HEK293 (cell line): ENCODE measurements at regions not wholly inside any gene's neighbourhood (a gene's known extent, or its start where the extent isn't known, plus 50 kb on each side); places are given as distances from the start of the nearest gene placed in this dataset.

Source experiments
- CTCF ChIA-PET: fragments of 350-600 bp; formaldehyde crosslinking; extraction: SDS; loops from one replicate; lab custom pipeline; 2021; ENCODE audit warnings: antibody characterized with exemption; lab: Yijun Ruan, JAX
- POLR2A ChIA-PET: fragments of 300-600 bp; formaldehyde crosslinking; extraction: SDS; loops from one replicate; lab custom pipeline; 2020; ENCODE audit warnings: antibody characterized with exemption, inconsistent platforms; lab: Yijun Ruan, JAX
- H3K27ac ChIP-seq: fragments of 200-500 bp; sonication (Bioruptor generic); 2 replicates; pipeline ENCODE4 v1.5.1; 2014; ENCODE audit warnings: low read depth, low read length, control low read depth, inconsistent platforms; ENCODE audit errors: extremely low read depth
- H3K36me3 ChIP-seq, 2 experiments: fragments of 200-500 bp in 1 of 2; sonication (Bioruptor generic) in 1 of 2; 1 replicate in 1 of 2; 2 replicates in 1 of 2; pipeline ENCODE4 v1.5.1; 2014 to 2017; ENCODE audit warnings: inconsistent platforms in 2 of 2, low read length in 2 of 2; ENCODE audit not compliant: control insufficient read depth in 2 of 2, insufficient read depth in 1 of 2
- H3K4me1 ChIP-seq: fragments of 200-500 bp; sonication (Bioruptor generic); 2 replicates; pipeline ENCODE4 v1.5.1; 2014; ENCODE audit warnings: mild to moderate bottlenecking, low read length, inconsistent platforms; ENCODE audit not compliant: control insufficient read depth, insufficient read depth
- H3K4me3 ChIP-seq: 2 replicates; pipeline ENCODE4 v1.5.1; 2011; ENCODE audit warnings: low read depth, mild to moderate bottlenecking, control low read depth, low read length, moderate library complexity
- H3K9me3 ChIP-seq: fragments of 200-500 bp; sonication (Bioruptor generic); 2 replicates; pipeline ENCODE4 v1.5.1; 2014; ENCODE audit warnings: low read depth, low read length, inconsistent platforms; ENCODE audit not compliant: control insufficient read depth, insufficient read depth
- KLF17 ChIP-seq: fragments of 450-650 bp; formaldehyde crosslinking; IDR thresholded peaks from 2 replicates; pipeline ENCODE4 v1.5.1; 2016; ENCODE audit warnings: missing biosample characterization, missing genetic modification characterization
- MYNN ChIP-seq: fragments of 450-650 bp; formaldehyde crosslinking; IDR thresholded peaks from 2 replicates; pipeline ENCODE4 v1.5.1; 2016; ENCODE audit warnings: missing biosample characterization, missing genetic modification characterization, borderline replicate concordance
- SALL2 ChIP-seq: fragments of 450-650 bp; formaldehyde crosslinking; IDR thresholded peaks from 2 replicates; pipeline ENCODE4 v1.5.0; 2017; ENCODE audit warnings: missing biosample characterization, mild to moderate bottlenecking, missing genetic modification characterization, borderline replicate concordance
- ZEB2 ChIP-seq: fragments of 450-650 bp; formaldehyde crosslinking; IDR thresholded peaks from 2 replicates; pipeline ENCODE4 v1.5.1; 2016; ENCODE audit warnings: missing biosample characterization, missing genetic modification characterization
- ZFP41 ChIP-seq: fragments of 450-650 bp; formaldehyde crosslinking; IDR thresholded peaks from 2 replicates; pipeline ENCODE4 v1.5.1; 2016; ENCODE audit warnings: missing biosample characterization, missing genetic modification characterization, borderline replicate concordance
- ZFP69B ChIP-seq: fragments of 450-650 bp; formaldehyde crosslinking; IDR thresholded peaks from 2 replicates; pipeline ENCODE4 v1.5.1; 2016; ENCODE audit warnings: missing biosample characterization, missing genetic modification characterization
- ZNF114 ChIP-seq: fragments of 450-650 bp; formaldehyde crosslinking; IDR thresholded peaks from 2 replicates; pipeline ENCODE4 v1.5.0; 2017; ENCODE audit warnings: missing biosample characterization, missing genetic modification characterization
- ZNF148 ChIP-seq: fragments of 450-650 bp; formaldehyde crosslinking; IDR thresholded peaks from 2 replicates; pipeline ENCODE4 v1.5.0; 2017; ENCODE audit warnings: missing biosample characterization, missing genetic modification characterization, borderline replicate concordance
- ZNF18 ChIP-seq: fragments of 450-650 bp; formaldehyde crosslinking; IDR thresholded peaks from 2 replicates; pipeline ENCODE4 v1.5.1; 2016; ENCODE audit warnings: missing biosample characterization, missing genetic modification characterization
- ZNF211 ChIP-seq: fragments of 450-650 bp; formaldehyde crosslinking; IDR thresholded peaks from 2 replicates; pipeline ENCODE4 v1.5.1; 2016; ENCODE audit warnings: low read depth, missing biosample characterization, missing genetic modification characterization
- ZNF214 ChIP-seq: fragments of 450-650 bp; formaldehyde crosslinking; IDR thresholded peaks from 2 replicates; pipeline ENCODE4 v1.5.1; 2017; ENCODE audit warnings: missing biosample characterization, mild to moderate bottlenecking, missing genetic modification characterization, borderline replicate concordance
- ZNF248 ChIP-seq: fragments of 450-650 bp; formaldehyde crosslinking; IDR thresholded peaks from 2 replicates; pipeline ENCODE4 v1.5.1; 2017; ENCODE audit warnings: missing biosample characterization, missing genetic modification characterization
- ZNF280D ChIP-seq: fragments of 450-650 bp; formaldehyde crosslinking; IDR thresholded peaks from 2 replicates; pipeline ENCODE4 v1.5.1; 2016; ENCODE audit warnings: missing biosample characterization, missing genetic modification characterization
- ZNF350 ChIP-seq: fragments of 450-650 bp; formaldehyde crosslinking; IDR thresholded peaks from 2 replicates; pipeline ENCODE4 v1.5.0; 2017; ENCODE audit warnings: missing biosample characterization, mild to moderate bottlenecking, missing genetic modification characterization
- ZNF426 ChIP-seq: fragments of 450-650 bp; formaldehyde crosslinking; IDR thresholded peaks from 2 replicates; pipeline ENCODE4 v1.5.1; 2017; ENCODE audit warnings: missing biosample characterization, missing genetic modification characterization, mild to moderate bottlenecking, inconsistent platforms, moderate library complexity
- ZNF501 ChIP-seq: fragments of 450-650 bp; formaldehyde crosslinking; IDR thresholded peaks from 2 replicates; pipeline ENCODE4 v1.5.1; 2016; ENCODE audit warnings: missing biosample characterization, missing genetic modification characterization
- ZNF561 ChIP-seq: fragments of 450-650 bp; IDR thresholded peaks from 2 replicates; pipeline ENCODE4 v1.5.1; 2018; ENCODE audit warnings: missing biosample characterization, missing genetic modification characterization, borderline replicate concordance
- ZNF621 ChIP-seq: fragments of 450-650 bp; formaldehyde crosslinking; IDR thresholded peaks from 2 replicates; pipeline ENCODE4 v1.5.1; 2017; ENCODE audit warnings: missing biosample characterization, missing genetic modification characterization
- ZNF654 ChIP-seq: fragments of 450-650 bp; formaldehyde crosslinking; IDR thresholded peaks from 2 replicates; pipeline ENCODE4 v1.5.1; 2016; ENCODE audit warnings: low read depth, missing biosample characterization, missing genetic modification characterization
- ZNF660 ChIP-seq: fragments of 450-650 bp; IDR thresholded peaks from 2 replicates; pipeline ENCODE4 v1.5.1; 2018; ENCODE audit warnings: missing biosample characterization, mild to moderate bottlenecking, missing genetic modification characterization
- ZNF664 ChIP-seq: fragments of 450-650 bp; formaldehyde crosslinking; IDR thresholded peaks from 2 replicates; pipeline ENCODE4 v1.5.1; 2016; ENCODE audit warnings: missing biosample characterization, missing genetic modification characterization
- ZNF768 ChIP-seq: fragments of 450-650 bp; formaldehyde crosslinking; IDR thresholded peaks from 2 replicates; pipeline ENCODE4 v1.5.1; 2018; ENCODE audit warnings: missing biosample characterization, mild to moderate bottlenecking, missing genetic modification characterization
- ZSCAN23 ChIP-seq: fragments of 450-650 bp; formaldehyde crosslinking; IDR thresholded peaks from 2 replicates; pipeline ENCODE4 v1.5.1; 2016; ENCODE audit warnings: missing biosample characterization, missing genetic modification characterization

- no peak overlapping the region for H3K4me3 ChIP-seq
- no peak overlapping the region for H3K27ac ChIP-seq
- no peaks in the 10 kb centered on the region for H3K9me3 ChIP-seq
- TF ChIP-seq ZNF654 (tag by site-specific recombination) (no peak), ZNF350 (no peak), ZNF426 (no peak), ZFP41 (tag by site-specific recombination) (no peak), ZNF214 (tag by site-specific recombination) (no peak), ZNF664 (tag by site-specific recombination) (no peak)
- H3K36me3 ChIP-seq, result peaks cover 0 to 4% of the 10 kb centered on the region in 2 experiments; a peak in 1 of 3 replicates
- POLR2A ChIA-PET, result interaction anchor here (0.6 kb wide), 1 partner anchor 111 kb away, joined by 4 read pairs; no protein-coding TSS in a partner anchor
- CTCF ChIA-PET, result no interaction called here
- no peaks in the 10 kb centered on the region for H3K4me1 ChIP-seq
These were observed 278.9 kb downstream of the MEX3B start for GRCh38 chr15:81766829-81767475.

- no peaks in the 10 kb centered on the region for H3K9me3 ChIP-seq
- TF ChIP-seq ZNF426, result no peak
- TF ChIP-seq ZSCAN23 (tag by site-specific recombination), result no peak
- TF ChIP-seq SALL2 (tag by site-specific recombination), result no peak
- TF ChIP-seq ZNF621 (tag by site-specific recombination), result no peak
- no peak for TF ChIP-seq MYNN (tag by site-specific recombination)
- no peak for TF ChIP-seq ZNF660 (tag by site-specific recombination)
- TF ChIP-seq ZNF211 (tag by site-specific recombination), result no peak
- no peak for TF ChIP-seq ZNF501 (tag by site-specific recombination)
- TF ChIP-seq ZNF561 (tag by site-specific recombination), result no peak
- no peak for TF ChIP-seq ZEB2 (tag by site-specific recombination)
- no peak for TF ChIP-seq ZNF248
- no peak for TF ChIP-seq ZNF768
- no peak for TF ChIP-seq KLF17 (tag by site-specific recombination)
- TF ChIP-seq ZNF148 (tag by site-specific recombination), result no peak
- no peak for TF ChIP-seq ZNF350
- no peak for TF ChIP-seq ZNF114 (tag by site-specific recombination)
- no peak for TF ChIP-seq ZFP69B (tag by site-specific recombination)
- no peak for TF ChIP-seq ZNF18 (tag by site-specific recombination)
- no peak for TF ChIP-seq ZNF280D (tag by site-specific recombination)
- TF ChIP-seq, all 188 proteins: peak for 0
- H3K27ac ChIP-seq, result no peak overlapping the region
- H3K4me1 ChIP-seq, result no peaks in the 10 kb centered on the region
- no peaks in the 10 kb centered on the region for H3K36me3 ChIP-seq
- ChIA-PET POLR2A (no interaction called here), CTCF (no interaction called here)
- H3K4me3 ChIP-seq, result no peak overlapping the region
These were observed 280.0 kb downstream of the MEX3B start for GRCh38 chr15:81765816-81766215.
